K562 (cell line): ENCODE measurements at regions not wholly inside any gene's neighbourhood (a gene's known extent, or its start where the extent isn't known, plus 50 kb on each side); places are given as distances from the start of the nearest gene placed in this dataset.

Experiments used
- ATAC-seq: fragments of 200-7000 bp; cut with Tn5 transposase; 3 replicates; pipeline ENCODE4 v1.9.1; 2020; ENCODE audit warnings: moderate library complexity
- BruUV-seq: library from RNA; stranded (reverse); fragments of 400-500 nt; replicated peaks from 2 replicates; lab custom pipeline; 2021; lab: Mats Ljungman, UMichigan
- CTCF ChIA-PET: fragments of 300-600 bp; formaldehyde crosslinking; extraction: SDS; loops from one replicate; lab custom pipeline; 2021; ENCODE audit warnings: low intra/inter-chr PET ratio; lab: Yijun Ruan, JAX
- POLR2A ChIA-PET: fragments of 300-600, 350-650 bp; sonication (Branson Sonifier 250); formaldehyde crosslinking; extraction: SDS; loops from one replicate; lab custom pipeline; 2021; ENCODE audit warnings: antibody characterized with exemption, inconsistent platforms; lab: Yijun Ruan, JAX
- DNase-seq, 4 experiments: peaks; one replicate each; pipeline versions ENCODE4 v3.0.0 to v3.0.0-alpha.2; 2011 to 2018; ENCODE audit warnings: low spot score in 3 of 4, mixed read lengths in 3 of 4; ENCODE audit errors: extremely low read depth in 1 of 4
- FAIRE-seq: peaks from 2 replicates; lab custom pipeline; 2011; peaks lifted over from hg19 to GRCh38; lab: Jason Lieb, UNC
- H2AFZ ChIP-seq: 2 replicates; pipeline ENCODE4 v1.6.0; 2011; ENCODE audit warnings: low read depth, low read length, control low read depth, inconsistent platforms
- H3K27ac ChIP-seq: fragments of 200-600 bp; 3 replicates; pipeline ENCODE4 v1.8.0; 2011; ENCODE audit warnings: low read depth, mild to moderate bottlenecking, control low read depth, inconsistent platforms, low read length, moderate library complexity, mixed read lengths; ENCODE audit errors: extremely low read depth
- H3K27me3 ChIP-seq, 2 experiments: fragments of 300-600 bp in 1 of 2; 2 replicates in 1 of 2; 3 replicates in 1 of 2; pipeline versions ENCODE4 v1.6.0 to v1.8.0; 2011; ENCODE audit warnings: inconsistent platforms in 2 of 2, low read length in 2 of 2, mild to moderate bottlenecking in 1 of 2, mixed read lengths in 1 of 2, moderate library complexity in 1 of 2; ENCODE audit not compliant: control insufficient read depth in 2 of 2, insufficient read depth in 2 of 2
- H3K36me3 ChIP-seq: fragments of 300-600 bp; 3 replicates; pipeline ENCODE4 v1.8.0; 2011; ENCODE audit warnings: mild to moderate bottlenecking, low read length, inconsistent platforms; ENCODE audit not compliant: control insufficient read depth, insufficient read depth
- H3K4me1 ChIP-seq, 2 experiments: fragments of 200-600 bp in 1 of 2; replicated peaks in 1 of 2; 2 replicates in 1 of 2; 3 replicates in 1 of 2; pipeline versions ENCODE4 v1.5.1 to v1.8.0; 2011; ENCODE audit warnings: inconsistent platforms in 2 of 2, low read length in 2 of 2, mild to moderate bottlenecking in 1 of 2, mixed read lengths in 1 of 2, moderate library complexity in 1 of 2; ENCODE audit not compliant: control insufficient read depth in 2 of 2, insufficient read depth in 2 of 2
- H3K4me2 ChIP-seq: 2 replicates; pipeline ENCODE4 v1.6.1; 2011; ENCODE audit warnings: low read length, control low read depth, inconsistent platforms, mixed read lengths; ENCODE audit not compliant: insufficient read depth
- H3K4me3 ChIP-seq: fragments of 200-600 bp; sonication (generic), shearing (Covaris generic); 2 replicates; pipeline ENCODE4 v1.5.1; 2016; ENCODE audit warnings: control low read depth, inconsistent platforms
- H3K79me2 ChIP-seq: fragments of 200-600 bp; 3 replicates; pipeline ENCODE4 v1.8.0; 2011; ENCODE audit warnings: low read length, inconsistent platforms; ENCODE audit not compliant: control insufficient read depth, insufficient read depth
- H3K9ac ChIP-seq, 2 experiments: 2 replicates each; pipeline versions ENCODE4 v1.6.0 to v1.6.1; 2011; ENCODE audit warnings: low read depth in 2 of 2, low read length in 2 of 2, control low read depth in 1 of 2, inconsistent platforms in 1 of 2, mild to moderate bottlenecking in 1 of 2, mixed read lengths in 1 of 2; ENCODE audit not compliant: insufficient read depth in 1 of 2
- H3K9me1 ChIP-seq: one replicate; pipeline ENCODE4 v1.6.0; 2011; ENCODE audit warnings: inconsistent platforms, mild to moderate bottlenecking, low read length, moderate library complexity; ENCODE audit not compliant: control insufficient read depth, insufficient read depth
- H3K9me3 ChIP-seq: replicated peaks from 2 replicates; pipeline ENCODE4 v1.5.1; 2011; ENCODE audit warnings: low read depth, low read length, inconsistent platforms; ENCODE audit not compliant: control insufficient read depth, insufficient read depth
- H4K20me1 ChIP-seq: replicated peaks from 2 replicates; pipeline ENCODE4 v1.6.1; 2011; ENCODE audit warnings: low read length, inconsistent platforms, mixed read lengths; ENCODE audit not compliant: control insufficient read depth, insufficient read depth
- KDM1A ChIP-seq, 2 experiments: fragments of 450-650 bp; IDR thresholded peaks; 2 replicates each; pipeline ENCODE4 v1.6.1; 2016; ENCODE audit warnings: mild to moderate bottlenecking in 2 of 2
- MBD2 ChIP-seq: sonication (generic); IDR thresholded peaks from 2 replicates; pipeline ENCODE4 v1.6.1; 2016; ENCODE audit warnings: low read depth, borderline replicate concordance
- MEF2D ChIP-seq: conservative IDR thresholded peaks from 2 replicates; pipeline ENCODE4 v1.6.1; 2016; ENCODE audit warnings: low read depth, missing genetic modification characterization, missing compliant biosample characterization
- MXD1 ChIP-seq: fragments of 250-450 bp; sonication (Bioruptor Pico); IDR thresholded peaks from 2 replicates; pipeline ENCODE4 v1.8.0; 2021; ENCODE audit warnings: borderline replicate concordance, mild to moderate bottlenecking, moderate library complexity; ENCODE audit not compliant: poor library complexity, severe bottlenecking
- NR3C1 ChIP-seq: sonication (generic); formaldehyde crosslinking; IDR thresholded peaks from 2 replicates; pipeline ENCODE4 v1.8.1; 2022; ENCODE audit warnings: missing genetic modification reagents
- PHB ChIP-seq: fragments of 250-450 bp; sonication (Bioruptor Pico); IDR thresholded peaks from 2 replicates; pipeline ENCODE4 v1.5.0; 2021
- PHF21A ChIP-seq: fragments of 450-650 bp; IDR thresholded peaks from 2 replicates; pipeline ENCODE4 v1.6.1; 2017; ENCODE audit warnings: low read depth, borderline replicate concordance
- PTTG1 ChIP-seq: fragments of 450-650 bp; IDR thresholded peaks from 2 replicates; pipeline ENCODE4 v1.6.1; 2016; ENCODE audit warnings: low read depth, mild to moderate bottlenecking, missing genetic modification characterization, missing compliant biosample characterization
- RB1 ChIP-seq: fragments of 450-650 bp; IDR thresholded peaks from 2 replicates; pipeline ENCODE4 v1.6.1; 2017; ENCODE audit warnings: low read depth, mild to moderate bottlenecking
- SIN3A ChIP-seq, 2 experiments: fragments of 150-350 bp in 1 of 2; IDR thresholded peaks; 2 replicates each; pipeline ENCODE4 v1.6.1; 2011 to 2016; ENCODE audit warnings: borderline replicate concordance in 2 of 2, low read depth in 2 of 2, low read length in 2 of 2, mild to moderate bottlenecking in 2 of 2, moderate library complexity in 2 of 2; ENCODE audit not compliant: control insufficient read depth in 1 of 2
- TRIM24 ChIP-seq, 2 experiments: fragments of 450-650 bp; IDR thresholded peaks; 2 replicates each; pipeline ENCODE4 v1.6.1; 2016
- ZNF507 ChIP-seq: conservative IDR thresholded peaks from 2 replicates; pipeline ENCODE4 v1.6.1; 2017; ENCODE audit warnings: missing genetic modification characterization, missing compliant biosample characterization
- ZNF584 ChIP-seq: fragments of 200-800 bp; sonication (Bioruptor generic); IDR thresholded peaks from 2 replicates; pipeline ENCODE4 v1.6.1; 2016; ENCODE audit warnings: low read depth, mild to moderate bottlenecking, missing genetic modification characterization, missing compliant biosample characterization
- ZNF79 ChIP-seq: fragments of 250-450 bp; sonication (Bioruptor Pico); IDR thresholded peaks from 2 replicates; pipeline ENCODE4 v1.4.0; 2020; ENCODE audit warnings: low read depth, mild to moderate bottlenecking, moderate library complexity
- WGBS: fragments of 100-300 bp; shearing (Covaris generic); methylation state at CpG from one replicate; pipeline ENCODE4 v1.1.6; 2016; ENCODE audit warnings: low coverage, mixed read lengths; ENCODE audit not compliant: insufficient coverage; ENCODE audit errors: missing lambda C conversion rate; 5-methylcytosine and 5-hydroxymethylcytosine counted together
- in situ Hi-C: fragments of 300-500 bp; cut with MboI; formaldehyde crosslinking; loops from 4 replicates; pipeline ENCODE4 v1.15.0; 2018; ENCODE audit warnings: inconsistent platforms, mixed read lengths
- intact Hi-C: fragments of 100-400 bp; cut with micrococcal nuclease; formaldehyde crosslinking; loops from 2 replicates; pipeline ENCODE4 v1.14.2; 2022
- TF ChIP-seq, protein P1 (sequence below): sonication (generic); formaldehyde crosslinking; IDR thresholded peaks from 2 replicates; pipeline ENCODE4 v1.8.0; 2022; ENCODE audit warnings: mild to moderate bottlenecking, missing genetic modification reagents

DNA sequence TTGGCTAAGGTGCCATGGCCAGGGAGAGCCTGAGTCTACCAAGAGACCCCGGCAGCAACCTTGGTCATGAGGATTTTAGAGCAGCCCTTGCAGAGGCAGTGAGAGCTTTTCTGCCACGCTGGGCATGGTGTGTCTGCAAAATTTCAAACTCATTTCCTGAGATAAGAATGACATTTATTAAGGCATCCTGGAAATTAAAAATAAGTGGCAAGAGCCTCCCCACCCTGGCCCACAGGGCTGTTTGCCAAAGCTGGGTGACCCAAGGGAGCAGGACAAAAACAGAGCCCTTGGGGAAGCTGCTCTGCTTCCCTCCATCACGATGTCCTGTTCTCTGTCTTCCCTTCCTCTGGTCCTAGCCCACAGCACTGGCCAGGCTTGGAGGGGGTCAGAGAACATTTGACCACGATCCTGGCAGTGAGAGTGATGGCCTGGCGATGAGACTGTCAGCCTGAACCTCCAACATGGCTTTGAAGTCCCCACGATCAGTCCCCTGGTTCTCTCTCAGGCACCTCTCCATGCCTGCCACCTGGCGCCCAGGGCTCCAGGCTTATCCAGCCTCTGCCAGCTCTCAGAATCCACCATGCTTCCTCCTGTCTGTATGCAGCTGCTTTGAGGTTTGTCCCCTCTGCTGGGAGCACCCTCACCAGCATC is 68.9 kb upstream of the RMDN2 start:
- no peaks in the 10 kb centered on the region for H3K36me3 ChIP-seq
- H3K9me1 ChIP-seq = no peaks in the 10 kb centered on the region
- no peak for ATAC-seq
- H3K4me3 ChIP-seq = no peak overlapping the region
- POLR2A ChIA-PET = interaction anchor here (1.3 kb wide), 1 partner anchor 21 kb away, joined by 3 read pairs; no protein-coding TSS in a partner anchor
- no peaks in the 10 kb centered on the region for H3K79me2 ChIP-seq
- no peak for TF ChIP-seq ZNF79 (CRISPR knock-in tag)
- no peak for TF ChIP-seq SIN3A (IDR thresholded peaks at IDR 0.05; ENCODE audit: borderline replicate concordance in 2 of 2, control insufficient read depth in 1 of 2, low read depth in 2 of 2, low read length in 2 of 2)
- TF ChIP-seq, protein P1, sequence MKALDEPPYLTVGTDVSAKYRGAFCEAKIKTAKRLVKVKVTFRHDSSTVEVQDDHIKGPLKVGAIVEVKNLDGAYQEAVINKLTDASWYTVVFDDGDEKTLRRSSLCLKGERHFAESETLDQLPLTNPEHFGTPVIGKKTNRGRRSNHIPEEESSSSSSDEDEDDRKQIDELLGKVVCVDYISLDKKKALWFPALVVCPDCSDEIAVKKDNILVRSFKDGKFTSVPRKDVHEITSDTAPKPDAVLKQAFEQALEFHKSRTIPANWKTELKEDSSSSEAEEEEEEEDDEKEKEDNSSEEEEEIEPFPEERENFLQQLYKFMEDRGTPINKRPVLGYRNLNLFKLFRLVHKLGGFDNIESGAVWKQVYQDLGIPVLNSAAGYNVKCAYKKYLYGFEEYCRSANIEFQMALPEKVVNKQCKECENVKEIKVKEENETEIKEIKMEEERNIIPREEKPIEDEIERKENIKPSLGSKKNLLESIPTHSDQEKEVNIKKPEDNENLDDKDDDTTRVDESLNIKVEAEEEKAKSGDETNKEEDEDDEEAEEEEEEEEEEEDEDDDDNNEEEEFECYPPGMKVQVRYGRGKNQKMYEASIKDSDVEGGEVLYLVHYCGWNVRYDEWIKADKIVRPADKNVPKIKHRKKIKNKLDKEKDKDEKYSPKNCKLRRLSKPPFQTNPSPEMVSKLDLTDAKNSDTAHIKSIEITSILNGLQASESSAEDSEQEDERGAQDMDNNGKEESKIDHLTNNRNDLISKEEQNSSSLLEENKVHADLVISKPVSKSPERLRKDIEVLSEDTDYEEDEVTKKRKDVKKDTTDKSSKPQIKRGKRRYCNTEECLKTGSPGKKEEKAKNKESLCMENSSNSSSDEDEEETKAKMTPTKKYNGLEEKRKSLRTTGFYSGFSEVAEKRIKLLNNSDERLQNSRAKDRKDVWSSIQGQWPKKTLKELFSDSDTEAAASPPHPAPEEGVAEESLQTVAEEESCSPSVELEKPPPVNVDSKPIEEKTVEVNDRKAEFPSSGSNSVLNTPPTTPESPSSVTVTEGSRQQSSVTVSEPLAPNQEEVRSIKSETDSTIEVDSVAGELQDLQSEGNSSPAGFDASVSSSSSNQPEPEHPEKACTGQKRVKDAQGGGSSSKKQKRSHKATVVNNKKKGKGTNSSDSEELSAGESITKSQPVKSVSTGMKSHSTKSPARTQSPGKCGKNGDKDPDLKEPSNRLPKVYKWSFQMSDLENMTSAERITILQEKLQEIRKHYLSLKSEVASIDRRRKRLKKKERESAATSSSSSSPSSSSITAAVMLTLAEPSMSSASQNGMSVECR = no peak
- no peak for TF ChIP-seq RB1
- no peak for TF ChIP-seq MBD2
- TF ChIP-seq ZNF584 (CRISPR knock-in tag) = no peak
- no peak for TF ChIP-seq PTTG1
- no peak for TF ChIP-seq TRIM24 (IDR thresholded peaks at IDR 0.05)
- no peak for TF ChIP-seq PHB (CRISPR knock-in tag)
- TF ChIP-seq MXD1 (CRISPR knock-in tag) = no peak
- no peak for TF ChIP-seq NR3C1 (CRISPR knock-in tag)
- no peak for TF ChIP-seq KDM1A (IDR thresholded peaks at IDR 0.05)
- TF ChIP-seq PHF21A = no peak
- no peak for TF ChIP-seq ZNF507
- TF ChIP-seq MEF2D (tag) = no peak
- H3K4me2 ChIP-seq = no peak overlapping the region
- intact Hi-C loops (no loop called here), in situ Hi-C loops (no loop called here)
- no peaks in the 10 kb centered on the region for H3K9me3 ChIP-seq
- peak overlapping the region in 1 of 2 experiments; percentile 17; a peak in 1 of 4 replicates for H3K9ac ChIP-seq
- H2AFZ ChIP-seq = no peak overlapping the region
- no TSS peak for BruUV-seq
- no peaks in the 10 kb centered on the region for H4K20me1 ChIP-seq
- no peak for DNase-seq
- CTCF ChIA-PET = no interaction called here
- no peak overlapping the region for H3K27ac ChIP-seq
- peaks cover 5 to 27% of the 10 kb centered on the region in 2 experiments; a peak in 3 of 5 replicates for H3K27me3 ChIP-seq
- 5% methylated on average over 7 of the region's 7 CpGs for WGBS
- no peaks in the 10 kb centered on the region for H3K4me1 ChIP-seq
- FAIRE-seq = no peak
